SHP77 (cell line): ENCODE measurements at regions not wholly inside any gene's neighbourhood (a gene's known extent, or its start where the extent isn't known, plus 50 kb on each side); places are given as distances from the start of the nearest gene placed in this dataset.

Experiments used
- DNase-seq, 2 experiments: peaks; one replicate each; lab custom pipeline; 2025; lab: John Stamatoyannopoulos, UW

- peak; percentile 79 to 83 for DNase-seq
Measured at GRCh38 chr2:205902041-205902899, 183.7 kb downstream of the INO80D start.

- no peak for DNase-seq
Measured at GRCh38 chr2:205901491-205901890, 184.5 kb downstream of the INO80D start.

DNA sequence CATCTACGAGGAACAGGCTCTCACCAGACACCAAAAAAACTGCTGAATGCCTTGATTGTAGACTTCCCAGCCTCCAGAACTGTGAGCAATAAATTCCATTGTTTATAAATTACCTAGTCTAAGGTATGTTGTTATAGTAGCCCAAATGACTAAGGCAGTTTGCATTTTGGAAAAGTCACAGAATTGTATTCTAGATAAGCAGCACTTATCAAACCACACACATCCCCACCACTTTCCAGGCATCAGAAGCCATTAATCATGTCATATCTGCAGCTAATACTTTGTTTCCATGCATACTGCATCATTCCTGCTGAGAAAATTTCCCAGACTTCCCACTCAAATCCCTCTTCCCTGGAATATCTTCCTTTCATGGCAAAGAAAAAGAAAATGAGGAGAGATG, 187.2 kb downstream of the INO80D start:
- no peak for DNase-seq

- DNase-seq, result peak; percentile 9 to 28
Measured at GRCh38 chr2:205895981-205896655, 189.9 kb downstream of the INO80D start.

- DNase-seq, result no peak
Measured at GRCh38 chr2:205892665-205893259, 193.2 kb downstream of the INO80D start.

GRCh38 chr2:205892251-205892655, 193.7 kb downstream of the INO80D start:
- DNase-seq, result peak; percentile 48 to 66

DNA sequence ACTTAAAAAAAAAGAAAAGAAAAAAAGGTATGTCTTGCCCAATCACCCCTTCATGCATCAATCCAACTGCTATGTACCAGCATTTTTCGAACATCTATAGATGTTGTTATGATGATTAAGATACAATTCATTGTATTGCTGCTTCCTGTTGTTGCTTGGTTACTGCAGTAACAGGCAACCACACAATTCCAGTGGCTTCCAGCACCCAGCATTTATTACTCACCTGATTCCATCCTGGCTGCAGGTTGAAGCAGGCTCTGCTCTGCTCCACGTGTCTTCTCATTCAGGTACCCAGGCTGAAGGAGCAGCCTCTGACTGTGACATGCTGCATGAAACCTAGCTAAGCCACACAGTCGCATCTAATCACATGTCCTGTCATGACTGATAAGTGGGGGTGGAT, 196.9 kb downstream of the INO80D start:
- DNase-seq, result no peak

DNA sequence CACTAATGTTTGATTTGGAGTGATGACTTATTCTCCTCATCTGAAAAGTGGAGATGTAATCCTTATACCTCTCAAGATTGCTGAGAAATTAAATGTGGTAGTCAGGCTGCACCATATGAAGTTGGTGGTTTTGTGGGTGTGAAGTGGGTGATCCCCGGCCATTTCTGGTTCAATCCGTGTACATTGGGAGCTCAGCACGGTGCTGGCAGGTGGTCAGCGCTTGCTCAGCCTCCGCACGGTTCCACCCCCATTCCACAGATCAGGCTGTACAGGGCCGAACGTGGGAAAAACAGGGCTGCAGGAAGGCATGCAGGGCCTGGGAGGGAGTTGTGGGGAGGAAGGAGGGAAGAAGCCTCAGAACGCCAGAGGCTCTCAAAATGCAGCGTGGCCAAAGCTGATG, 198.3 kb downstream of the INO80D start:
- DNase-seq, result no peak

- peak; percentile 54 to 73 for DNase-seq
Measured at GRCh38 chr2:205885492-205886099, 200.4 kb downstream of the INO80D start.

- peak; percentile 60 to 81 for DNase-seq
Measured at GRCh38 chr2:205883965-205884364, 201.7 kb downstream of the NRP2 start.

DNA sequence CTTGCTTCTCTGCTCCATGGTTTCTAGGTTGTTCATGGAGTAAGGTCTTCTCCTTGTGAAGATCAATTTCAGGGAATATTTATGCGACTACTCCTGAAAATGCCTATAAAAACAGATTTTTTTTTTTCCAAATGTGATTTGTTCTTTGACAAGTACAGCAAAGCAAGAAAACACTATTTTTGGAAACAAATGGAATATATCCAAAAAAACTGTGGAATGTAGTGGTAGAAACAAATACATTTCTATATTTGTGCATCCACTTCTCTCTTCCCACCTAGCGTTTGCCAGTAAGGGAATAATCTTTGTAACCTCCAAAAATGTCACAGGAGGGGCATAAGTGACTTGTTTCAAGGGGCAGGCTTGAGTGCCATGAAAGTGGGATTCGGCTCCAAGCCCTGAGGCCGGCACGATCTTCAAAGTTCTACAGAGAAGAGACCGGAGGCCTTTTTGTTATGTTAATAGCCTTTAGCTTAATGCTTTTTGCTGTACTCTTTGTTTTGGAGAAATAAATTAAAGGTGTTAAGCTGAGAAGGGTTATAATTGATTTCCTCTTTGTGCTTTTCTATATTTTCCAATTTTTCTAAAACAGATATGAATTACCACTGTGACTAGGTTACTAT, 200.6 kb downstream of the NRP2 start:
- DNase-seq, result no peak

DNA sequence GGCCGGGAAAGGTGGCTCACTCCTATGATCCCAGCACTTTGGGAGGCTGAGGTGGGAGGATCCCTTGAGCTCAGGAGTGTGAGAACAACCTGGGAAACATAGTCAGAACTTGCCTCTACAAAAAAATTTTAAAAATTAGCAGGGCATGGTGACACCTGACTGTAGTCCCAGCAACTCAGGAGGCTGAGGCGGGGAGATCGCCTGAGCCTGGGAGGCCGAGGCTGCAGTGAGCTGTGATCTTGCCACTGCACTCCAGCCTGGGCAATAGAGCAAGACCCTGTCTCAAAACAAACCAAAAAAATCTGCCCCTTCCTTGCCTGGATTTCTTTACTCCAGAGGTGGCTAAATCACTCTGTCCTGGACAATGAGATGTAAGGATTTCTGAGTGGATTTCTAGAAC, 197.7 kb downstream of the NRP2 start:
- DNase-seq, result no peak

- peak; percentile 60 to 81 for DNase-seq
Measured at GRCh38 chr2:205878999-205879762, 196.9 kb downstream of the NRP2 start.

GRCh38 chr2:205877496-205877895, 195.2 kb downstream of the NRP2 start:
- DNase-seq, result no peak

- DNase-seq, result no peak
Measured at GRCh38 chr2:205876127-205876526, 193.8 kb downstream of the NRP2 start.

DNA sequence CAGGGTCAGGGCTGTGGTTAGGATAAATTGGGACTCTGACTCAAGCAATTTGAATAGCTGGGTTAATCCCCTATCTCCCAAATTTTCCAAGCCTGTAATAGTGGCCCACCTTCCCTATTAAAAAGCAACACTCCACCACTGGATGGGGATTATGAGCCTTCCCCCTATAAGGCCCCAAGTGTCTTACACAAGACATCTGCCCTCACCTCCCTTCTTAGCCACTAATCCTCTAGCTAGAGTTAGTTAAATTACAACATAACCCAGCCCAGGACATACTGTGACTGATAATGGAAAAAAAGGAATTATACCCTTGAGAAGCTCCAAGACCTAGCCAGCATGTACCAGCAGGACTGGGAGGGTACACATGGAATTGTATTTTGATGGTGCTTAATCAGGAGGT, 190.4 kb downstream of the NRP2 start:
- no peak for DNase-seq

DNA sequence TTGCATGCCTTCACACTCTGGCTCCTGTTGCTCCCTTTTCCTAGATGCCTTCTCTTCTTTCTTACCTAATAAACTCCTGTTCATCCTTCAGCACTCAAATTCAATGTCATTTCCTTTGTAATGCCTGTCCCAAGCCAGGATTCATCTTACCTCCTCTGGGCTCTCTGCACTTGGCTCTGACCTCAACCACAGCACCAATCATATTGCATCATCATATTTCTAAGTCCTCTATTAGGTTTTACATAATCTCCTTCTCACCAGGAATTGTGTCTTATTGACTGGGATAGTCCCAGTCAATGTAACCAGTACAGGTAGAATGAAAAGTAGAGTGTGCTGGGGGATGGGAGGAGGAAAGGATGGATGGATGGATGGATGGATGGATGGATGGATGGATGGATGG, 187.1 kb downstream of the NRP2 start:
- no peak for DNase-seq

GRCh38 chr2:205868773-205869333, 186.6 kb downstream of the NRP2 start:
- DNase-seq, result no peak

- DNase-seq, result no peak
Measured at GRCh38 chr2:205868053-205868452, 185.8 kb downstream of the NRP2 start.

DNA sequence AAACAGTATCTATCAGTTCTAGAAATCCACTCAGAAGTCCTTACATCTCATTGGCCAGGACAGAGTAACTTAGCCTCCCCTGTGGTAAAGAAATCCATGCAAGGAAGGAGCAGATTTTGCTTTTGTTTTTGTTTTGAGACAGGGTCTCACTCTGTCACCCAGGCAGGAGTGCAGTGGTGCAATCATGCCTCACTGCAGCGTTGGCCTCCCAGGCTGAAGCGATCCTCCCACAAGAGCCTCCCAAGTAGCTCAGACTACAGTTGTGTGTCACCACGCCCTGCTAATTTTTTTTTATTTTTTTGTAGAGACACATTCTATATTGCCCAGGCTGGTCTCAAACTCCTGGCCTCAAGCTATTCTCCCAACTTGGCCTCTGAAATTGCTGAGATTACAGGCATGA, 185.1 kb downstream of the NRP2 start:
- no peak for DNase-seq

DNA sequence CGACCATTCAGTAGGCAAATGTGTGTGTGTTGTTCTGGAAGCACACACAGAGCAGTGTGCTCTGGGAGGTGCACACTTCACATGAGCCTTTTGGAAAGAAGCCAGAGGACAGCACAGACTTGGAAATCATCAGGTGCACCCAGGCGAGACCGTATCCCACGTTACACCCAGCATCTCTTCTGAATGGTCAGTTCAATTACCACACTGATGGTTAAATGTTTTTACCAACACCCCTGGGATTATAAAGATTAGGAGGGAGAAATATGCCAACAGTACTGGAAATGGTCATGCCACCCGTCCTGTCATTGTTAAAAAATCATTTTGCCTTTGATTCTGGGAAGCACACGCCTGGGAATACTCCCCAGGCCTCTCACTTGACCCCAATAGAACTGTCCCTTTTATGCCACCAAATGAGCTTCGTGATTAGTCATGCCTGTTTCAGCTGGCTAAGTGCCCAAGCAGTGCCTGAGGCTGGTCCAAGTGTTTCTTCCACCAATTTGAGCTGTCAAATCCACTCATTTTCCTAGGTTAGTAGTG, 183.7 kb downstream of the NRP2 start:
- DNase-seq, result peak; percentile 51 to 64
